Urothelium cell line (cell line): ENCODE measurements at regions not wholly inside any gene's neighbourhood (a gene's known extent, or its start where the extent isn't known, plus 50 kb on each side); places are given as distances from the start of the nearest gene placed in this dataset.
A peak's percentile ranks its signal among the peaks of the same experiment; 100 is the strongest.

Experiments used
- DNase-seq: peaks from one replicate; pipeline ENCODE4 v3.0.0; 2011; ENCODE audit warnings: low spot score, mixed read lengths
- FAIRE-seq: peaks from 2 replicates; lab custom pipeline; 2011; peaks lifted over from hg19 to GRCh38; lab: Jason Lieb, UNC

DNA sequence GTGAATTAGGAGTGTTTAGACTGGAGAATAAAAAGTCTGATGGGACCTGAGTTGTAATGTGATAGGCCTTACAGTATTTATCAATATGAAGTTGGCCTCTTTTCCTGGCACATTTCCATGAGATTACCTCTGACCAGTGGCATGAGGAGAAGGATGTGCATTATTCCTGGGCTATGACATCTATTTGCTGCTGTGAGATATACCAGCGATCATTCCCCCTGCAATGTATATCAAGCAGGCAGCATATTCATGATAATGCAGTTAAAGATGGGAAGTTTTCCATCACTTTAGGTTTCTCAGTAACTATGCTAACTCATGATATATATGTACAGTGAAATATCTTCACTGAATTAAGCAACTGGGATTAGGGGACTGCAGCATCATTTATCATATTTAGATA lies 142.8 kb upstream of the MBL2 start:
- no peak for DNase-seq
- FAIRE-seq = peak; percentile 30

DNA sequence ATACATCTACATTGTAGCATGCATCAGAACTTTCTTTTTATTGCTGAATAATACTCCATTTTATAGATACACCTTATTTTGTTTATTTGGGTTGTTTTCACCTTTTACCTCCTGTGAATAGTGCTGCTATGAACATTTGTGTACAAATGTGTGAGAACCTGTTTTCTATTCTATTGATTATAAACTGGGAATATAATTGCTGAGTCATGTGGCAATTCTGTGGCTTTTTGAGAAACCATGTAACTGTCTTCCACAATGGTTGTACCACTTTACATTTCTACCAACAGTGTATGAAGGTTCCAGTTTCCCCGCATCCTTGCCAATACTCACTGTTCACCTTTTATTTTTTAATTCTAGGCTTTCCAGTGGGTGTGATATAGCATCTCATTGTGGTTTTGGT lies 138.6 kb upstream of the MBL2 start:
- FAIRE-seq (no peak), DNase-seq (no peak)

GRCh38 chr10:52908478-52908877 lies 135.9 kb upstream of the MBL2 start:
- FAIRE-seq = no peak

DNA sequence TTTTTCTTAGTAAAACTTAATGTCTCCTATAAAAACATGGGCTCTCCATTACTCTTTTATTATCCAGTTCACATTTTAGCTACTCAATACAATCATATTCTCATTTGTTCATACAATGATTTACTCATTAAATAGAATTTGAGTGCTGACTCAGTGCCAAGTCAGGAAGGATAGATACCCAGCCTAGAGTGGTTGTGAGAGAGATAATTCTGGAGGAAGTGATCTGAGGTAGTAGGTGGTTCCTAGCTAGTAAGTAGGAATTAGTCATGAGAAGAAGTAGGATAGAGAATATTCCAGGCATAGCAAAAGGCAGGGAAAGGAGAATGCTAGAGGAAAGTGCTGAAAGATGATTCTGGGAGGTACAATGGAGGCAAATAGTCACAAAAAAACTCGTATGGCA lies 133.5 kb upstream of the MBL2 start:
- DNase-seq (no peak), FAIRE-seq (no peak)

More at GRCh38 chr10:52908478-52908877, 135.9 kb upstream of the MBL2 start:
- no peak for DNase-seq

DNA sequence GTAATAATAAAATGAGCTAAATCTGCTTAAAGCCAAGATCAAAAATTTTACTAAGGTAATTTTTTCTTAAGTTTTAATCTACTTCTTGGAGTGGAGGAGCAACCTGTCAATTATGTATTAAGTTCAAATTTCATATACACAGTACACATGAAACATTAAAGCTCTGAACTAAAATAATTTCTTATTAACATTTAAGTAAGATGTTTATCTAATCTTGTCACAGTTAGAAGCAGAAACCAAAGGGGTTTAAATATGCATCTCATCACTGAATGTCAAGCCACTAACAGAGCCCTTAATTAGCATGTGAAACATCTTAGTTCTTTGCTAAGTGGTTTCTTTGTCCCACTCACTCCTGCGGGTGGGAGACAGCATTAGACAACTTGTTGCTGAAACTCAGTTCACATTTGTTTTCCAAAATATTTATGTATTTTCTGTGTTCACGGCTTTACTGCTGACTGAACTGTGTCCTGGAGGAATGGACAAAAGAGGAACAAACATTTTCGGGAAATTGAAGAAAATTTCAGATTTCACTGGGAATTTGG lies 130.9 kb upstream of the MBL2 start:
- FAIRE-seq (no peak), DNase-seq (no peak)

DNA sequence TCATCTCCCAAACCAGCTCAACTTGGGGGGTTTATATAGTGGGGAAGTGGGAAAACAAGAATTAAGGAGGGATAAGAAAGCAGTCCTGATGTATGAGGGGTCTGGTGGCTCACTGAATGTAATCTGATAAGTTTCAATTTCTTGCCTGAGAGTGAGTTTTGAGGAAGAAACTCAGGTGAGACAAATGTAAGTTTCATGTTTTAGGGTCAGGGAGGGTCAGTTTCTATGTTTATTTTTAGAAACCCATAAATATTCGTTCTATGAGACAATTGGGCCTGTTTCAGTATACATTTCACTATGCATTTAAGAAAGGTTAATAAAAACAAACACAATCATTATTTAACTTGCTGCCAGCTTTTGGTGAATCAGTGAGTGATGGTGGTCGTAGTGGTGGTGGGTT lies 128.0 kb upstream of the MBL2 start:
- FAIRE-seq = no peak

DNA sequence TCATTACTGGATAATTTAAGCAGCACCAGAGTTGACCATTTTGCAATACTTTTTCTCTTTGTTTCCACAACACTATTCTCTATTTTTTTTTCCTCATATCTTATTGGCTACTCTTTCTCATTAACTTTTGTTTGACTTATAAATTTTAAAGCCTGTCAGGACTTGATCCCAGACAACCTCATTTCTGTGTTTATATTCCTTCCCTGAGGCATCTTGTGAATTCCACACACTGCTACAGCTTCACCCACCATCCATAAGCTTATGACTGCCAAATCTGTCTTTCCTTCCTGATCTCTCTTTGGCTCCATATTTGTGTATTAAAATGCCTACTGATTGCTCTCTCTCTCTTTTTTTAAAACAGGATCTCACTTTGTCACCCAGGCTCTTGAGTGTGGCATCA lies 124.6 kb upstream of the MBL2 start:
- no peak for DNase-seq
- no peak for FAIRE-seq

More for the DNA sequence above, 128.0 kb upstream of the MBL2 start:
- DNase-seq = no peak

DNA sequence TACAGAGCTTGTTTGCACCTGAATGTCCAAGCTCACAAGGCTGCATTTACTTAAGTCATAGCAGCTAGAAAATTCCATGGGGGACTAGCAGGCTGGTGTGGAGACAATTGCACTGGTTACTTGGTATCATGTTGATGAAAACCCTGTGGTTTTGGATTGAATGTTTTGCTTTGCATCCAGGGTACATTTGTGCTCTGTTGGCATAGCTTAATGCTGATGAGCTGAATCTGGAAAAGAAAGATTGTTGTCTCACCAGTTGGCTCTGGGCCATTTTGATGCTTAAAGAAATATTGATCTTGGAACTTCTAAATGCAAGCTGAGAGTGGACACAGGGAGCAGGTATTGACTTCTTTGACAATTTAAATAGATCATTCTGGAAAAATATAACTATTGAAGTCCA lies 122.5 kb upstream of the MBL2 start:
- DNase-seq (no peak), FAIRE-seq (peak; percentile 40)

DNA sequence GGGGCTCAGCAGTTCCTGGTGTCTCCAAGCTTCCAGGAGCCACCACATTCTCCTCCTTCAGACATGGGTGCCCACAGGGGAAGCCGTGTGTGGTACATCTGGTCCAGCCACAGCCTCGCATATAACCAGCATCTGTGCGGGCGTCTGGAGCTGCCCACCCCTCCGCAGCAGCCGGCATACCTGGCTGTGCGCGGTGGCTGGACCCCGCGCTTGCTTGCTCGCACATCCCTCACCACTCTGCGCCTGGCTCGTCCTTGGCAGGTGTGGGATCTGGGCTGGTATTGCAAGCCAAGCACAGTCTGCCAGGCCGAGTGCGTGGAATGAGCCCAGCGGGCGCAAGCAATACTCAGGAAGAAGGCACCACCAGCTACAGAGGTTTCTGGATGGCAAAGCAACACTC lies 117.7 kb upstream of the MBL2 start:
- DNase-seq = no peak
- no peak for FAIRE-seq

GRCh38 chr10:52889611-52890010 lies 117.0 kb upstream of the MBL2 start:
- DNase-seq (no peak), FAIRE-seq (no peak)

GRCh38 chr10:52883996-52884871 lies 111.7 kb upstream of the MBL2 start:
- FAIRE-seq (peak; percentile 90), DNase-seq (peak; percentile 81)

GRCh38 chr10:52879091-52879807 lies 106.7 kb upstream of the MBL2 start:
- peak; percentile 13 for DNase-seq
- FAIRE-seq = peak; percentile 23

DNA sequence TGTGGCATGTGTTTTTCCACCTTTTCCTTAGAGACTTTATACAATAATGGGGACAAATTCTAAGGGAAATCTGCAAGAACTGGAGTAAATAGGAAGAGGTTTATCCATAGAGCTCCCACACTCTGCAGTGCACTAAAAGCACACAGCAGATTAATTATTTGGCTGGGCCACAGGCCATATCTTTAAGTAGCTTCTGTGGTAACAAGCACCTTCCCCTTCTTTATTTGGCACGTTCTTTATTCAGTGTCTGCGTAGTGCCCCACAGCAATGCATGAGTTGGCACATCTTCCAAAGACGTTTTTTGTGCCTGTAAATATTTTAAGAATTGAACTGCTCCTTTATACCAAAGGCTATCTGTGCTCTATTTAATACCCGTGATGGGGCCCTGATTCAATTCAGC lies 104.9 kb upstream of the MBL2 start:
- FAIRE-seq (no peak), DNase-seq (no peak)

DNA sequence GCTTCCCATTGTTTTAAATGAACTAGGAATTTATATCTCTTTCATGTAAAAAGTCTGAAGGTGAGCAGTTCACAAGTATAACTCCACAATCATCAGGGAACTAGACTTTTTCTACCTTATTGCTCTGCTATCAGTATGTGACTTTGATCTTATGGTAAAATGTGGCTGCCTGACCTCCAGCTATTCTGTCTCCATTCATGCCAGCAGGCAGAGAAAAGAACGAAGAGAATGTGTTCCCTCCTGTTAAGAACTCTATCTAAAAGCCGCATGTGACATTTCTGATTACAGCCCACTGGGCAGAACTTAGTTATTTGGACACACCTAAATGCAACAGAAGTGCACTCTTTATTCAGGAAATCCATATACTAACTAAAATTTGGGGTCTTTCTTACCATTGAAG lies 102.8 kb upstream of the MBL2 start:
- FAIRE-seq = no peak
- no peak for DNase-seq

DNA sequence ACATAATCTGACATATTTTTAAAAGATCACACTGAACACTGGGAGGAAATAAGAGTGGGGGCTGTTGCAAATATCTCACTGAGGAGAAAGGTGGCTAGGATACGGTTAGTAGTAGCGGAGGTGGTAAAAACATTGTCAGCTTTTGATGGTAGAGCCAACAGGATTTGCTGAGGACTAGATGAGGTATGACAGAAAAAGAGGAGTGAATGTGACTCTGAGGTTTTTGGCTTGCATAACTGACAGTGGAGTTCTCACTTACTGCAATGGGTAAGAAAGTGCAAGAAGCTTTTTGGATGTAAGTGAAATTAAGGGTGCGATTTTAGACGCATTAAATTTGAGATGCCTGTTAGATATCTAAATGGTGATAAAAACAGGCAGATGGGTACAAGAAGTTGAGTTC lies 102.0 kb upstream of the MBL2 start:
- DNase-seq (no peak), FAIRE-seq (no peak)

GRCh38 chr10:52871191-52871843 lies 98.7 kb upstream of the MBL2 start:
- DNase-seq (no peak), FAIRE-seq (no peak)

DNA sequence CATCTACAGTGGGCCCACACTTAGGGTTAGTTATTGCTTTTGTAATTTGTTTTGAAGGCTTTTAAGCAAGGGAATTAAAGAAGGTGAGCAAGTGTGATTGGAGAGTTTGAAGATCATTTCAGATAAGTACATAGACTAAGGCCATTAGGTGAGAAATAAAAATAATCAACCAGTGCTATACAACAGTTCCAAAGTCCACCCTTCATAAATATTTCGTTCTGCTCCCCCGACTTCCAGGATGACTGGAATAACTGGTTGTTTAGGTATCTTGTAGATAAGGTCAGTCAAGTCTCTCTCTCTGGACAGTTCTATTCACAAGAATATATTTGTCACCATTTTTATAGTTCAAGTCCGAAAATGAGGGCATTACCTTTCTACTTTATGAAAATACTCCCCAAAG lies 98.0 kb upstream of the MBL2 start:
- DNase-seq = no peak
- no peak for FAIRE-seq

GRCh38 chr10:52869864-52870263 lies 97.3 kb upstream of the MBL2 start:
- DNase-seq (no peak), FAIRE-seq (no peak)

GRCh38 chr10:52865213-52865612 lies 92.6 kb upstream of the MBL2 start:
- DNase-seq (no peak), FAIRE-seq (peak; percentile 20)

- peak; percentile 97 for FAIRE-seq
- peak; percentile 92 for DNase-seq
These were observed 91.9 kb upstream of the MBL2 start for GRCh38 chr10:52864201-52865106.
